Tibial nerve (tissue), 4 donors: ENCODE measurements at regions not wholly inside any gene's neighbourhood (a gene's known extent, or its start where the extent isn't known, plus 50 kb on each side); places are given as distances from the start of the nearest gene placed in this dataset.

ENCODE experiments used
- EP300 ChIP-seq, 2 donors: sonication (generic); formaldehyde crosslinking; IDR thresholded peaks; one replicate each; pipeline ENCODE4 v1.6.1; 2017; ENCODE audit warnings: antibody characterized with exemption in 2 of 2, mild to moderate bottlenecking in 1 of 2
- POLR2A ChIP-seq, 2 donors: fragments of 450-650 bp; IDR thresholded peaks; one replicate each; pipeline ENCODE4 v1.6.1; 2017; ENCODE audit warnings: antibody characterized with exemption in 2 of 2, mild to moderate bottlenecking in 2 of 2, moderate library complexity in 2 of 2
- TF ChIP-seq, protein P1 (sequence below), 5 experiments: fragments of 200-600 bp in 3 of 5; fragments of 450-650 bp in 2 of 5; sonication (generic) in 3 of 5; IDR thresholded peaks; one replicate each; pipeline ENCODE4 v1.5.1; 2016 to 2019; ENCODE audit warnings: antibody characterized with exemption in 5 of 5, mild to moderate bottlenecking in 3 of 5, moderate library complexity in 2 of 5

DNA sequence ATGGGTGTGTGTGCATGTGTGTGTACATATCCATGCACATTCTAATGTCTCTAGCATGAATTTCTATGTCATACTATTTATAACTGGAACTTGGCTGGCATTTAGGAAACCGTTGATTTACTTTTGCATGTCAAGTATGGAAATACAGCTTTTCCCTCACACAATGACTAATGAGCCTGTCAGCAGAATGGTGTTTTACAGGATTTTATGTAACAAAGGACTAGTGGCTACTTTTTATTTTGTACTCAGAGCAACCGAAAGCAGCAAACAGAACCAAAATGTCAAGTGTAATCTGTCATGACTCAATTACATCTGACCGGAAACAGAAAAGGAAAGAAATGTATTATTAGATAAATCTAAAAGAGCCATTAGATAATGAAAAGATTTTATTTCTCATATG, 1911.5 kb upstream of the AGA start:
- TF ChIP-seq, protein P1, sequence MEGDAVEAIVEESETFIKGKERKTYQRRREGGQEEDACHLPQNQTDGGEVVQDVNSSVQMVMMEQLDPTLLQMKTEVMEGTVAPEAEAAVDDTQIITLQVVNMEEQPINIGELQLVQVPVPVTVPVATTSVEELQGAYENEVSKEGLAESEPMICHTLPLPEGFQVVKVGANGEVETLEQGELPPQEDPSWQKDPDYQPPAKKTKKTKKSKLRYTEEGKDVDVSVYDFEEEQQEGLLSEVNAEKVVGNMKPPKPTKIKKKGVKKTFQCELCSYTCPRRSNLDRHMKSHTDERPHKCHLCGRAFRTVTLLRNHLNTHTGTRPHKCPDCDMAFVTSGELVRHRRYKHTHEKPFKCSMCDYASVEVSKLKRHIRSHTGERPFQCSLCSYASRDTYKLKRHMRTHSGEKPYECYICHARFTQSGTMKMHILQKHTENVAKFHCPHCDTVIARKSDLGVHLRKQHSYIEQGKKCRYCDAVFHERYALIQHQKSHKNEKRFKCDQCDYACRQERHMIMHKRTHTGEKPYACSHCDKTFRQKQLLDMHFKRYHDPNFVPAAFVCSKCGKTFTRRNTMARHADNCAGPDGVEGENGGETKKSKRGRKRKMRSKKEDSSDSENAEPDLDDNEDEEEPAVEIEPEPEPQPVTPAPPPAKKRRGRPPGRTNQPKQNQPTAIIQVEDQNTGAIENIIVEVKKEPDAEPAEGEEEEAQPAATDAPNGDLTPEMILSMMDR (IDR thresholded peaks at IDR 0.05): no peak
- TF ChIP-seq POLR2A (IDR thresholded peaks at IDR 0.05) (no peak), EP300 (IDR thresholded peaks at IDR 0.05) (no peak)
